ENCODE measurements at regions not wholly inside any gene's neighbourhood (a gene's known extent, or its start where the extent isn't known, plus 50 kb on each side); places are given as distances from the start of the nearest gene placed in this dataset.

DNA sequence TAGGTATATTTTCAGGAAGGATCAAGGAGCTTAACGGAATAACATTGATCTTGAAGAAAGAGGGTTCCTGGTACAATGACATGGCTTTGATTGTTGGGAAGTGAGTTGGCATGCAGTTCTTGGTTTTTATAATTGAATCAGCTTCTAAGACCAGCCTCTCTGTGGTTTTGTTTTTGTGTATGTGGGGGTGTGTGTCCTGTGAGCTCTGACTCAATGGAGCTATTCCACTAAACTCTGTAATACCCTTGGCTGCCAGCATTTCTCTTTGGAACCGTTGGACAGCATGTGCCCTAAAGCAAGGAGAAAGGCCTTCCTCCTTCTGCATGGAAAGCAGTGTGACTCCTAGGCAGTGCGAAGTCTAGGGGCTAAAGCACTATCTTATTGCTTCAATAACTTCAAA lies 124.8 kb downstream of the EDEM1 start:
- TF ChIP-seq, protein P1, sequence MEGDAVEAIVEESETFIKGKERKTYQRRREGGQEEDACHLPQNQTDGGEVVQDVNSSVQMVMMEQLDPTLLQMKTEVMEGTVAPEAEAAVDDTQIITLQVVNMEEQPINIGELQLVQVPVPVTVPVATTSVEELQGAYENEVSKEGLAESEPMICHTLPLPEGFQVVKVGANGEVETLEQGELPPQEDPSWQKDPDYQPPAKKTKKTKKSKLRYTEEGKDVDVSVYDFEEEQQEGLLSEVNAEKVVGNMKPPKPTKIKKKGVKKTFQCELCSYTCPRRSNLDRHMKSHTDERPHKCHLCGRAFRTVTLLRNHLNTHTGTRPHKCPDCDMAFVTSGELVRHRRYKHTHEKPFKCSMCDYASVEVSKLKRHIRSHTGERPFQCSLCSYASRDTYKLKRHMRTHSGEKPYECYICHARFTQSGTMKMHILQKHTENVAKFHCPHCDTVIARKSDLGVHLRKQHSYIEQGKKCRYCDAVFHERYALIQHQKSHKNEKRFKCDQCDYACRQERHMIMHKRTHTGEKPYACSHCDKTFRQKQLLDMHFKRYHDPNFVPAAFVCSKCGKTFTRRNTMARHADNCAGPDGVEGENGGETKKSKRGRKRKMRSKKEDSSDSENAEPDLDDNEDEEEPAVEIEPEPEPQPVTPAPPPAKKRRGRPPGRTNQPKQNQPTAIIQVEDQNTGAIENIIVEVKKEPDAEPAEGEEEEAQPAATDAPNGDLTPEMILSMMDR (IDR thresholded peaks at IDR 0.05), result no peak
- TF ChIP-seq POLR2A (IDR thresholded peaks at IDR 0.05; ENCODE audit: low read depth), result no peak
